D341Med (cell line): ENCODE measurements at regions not wholly inside any gene's neighbourhood (a gene's known extent, or its start where the extent isn't known, plus 50 kb on each side); places are given as distances from the start of the nearest gene placed in this dataset.

Experiments
- DNase-seq: peaks from one replicate; pipeline ENCODE4 v3.0.0; 2012; ENCODE audit warnings: low spot score

GRCh38 chr5:12354686-12355085 is 450.4 kb upstream of the CTNND2 start:
- peak; percentile 67 for DNase-seq

DNA sequence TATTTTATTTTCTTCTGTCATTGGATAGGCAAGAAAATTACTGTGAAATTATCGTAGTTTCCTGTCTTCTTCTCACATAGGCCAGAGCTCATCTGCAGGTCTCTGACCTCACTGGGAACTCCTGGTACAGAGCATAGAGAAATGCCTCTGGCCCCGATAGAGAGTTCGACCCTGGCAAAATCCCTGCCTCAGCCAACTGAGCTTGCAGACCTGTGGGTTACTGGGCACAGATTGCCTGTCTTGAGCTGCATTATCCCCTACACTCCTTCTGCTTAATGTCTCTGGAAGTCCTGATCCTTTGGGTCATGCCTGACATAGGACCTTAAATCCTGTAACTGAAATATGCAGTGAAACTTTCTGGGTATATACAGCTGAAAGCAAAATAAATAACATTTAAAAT is 439.3 kb upstream of the CTNND2 start:
- DNase-seq = peak; percentile 51

DNA sequence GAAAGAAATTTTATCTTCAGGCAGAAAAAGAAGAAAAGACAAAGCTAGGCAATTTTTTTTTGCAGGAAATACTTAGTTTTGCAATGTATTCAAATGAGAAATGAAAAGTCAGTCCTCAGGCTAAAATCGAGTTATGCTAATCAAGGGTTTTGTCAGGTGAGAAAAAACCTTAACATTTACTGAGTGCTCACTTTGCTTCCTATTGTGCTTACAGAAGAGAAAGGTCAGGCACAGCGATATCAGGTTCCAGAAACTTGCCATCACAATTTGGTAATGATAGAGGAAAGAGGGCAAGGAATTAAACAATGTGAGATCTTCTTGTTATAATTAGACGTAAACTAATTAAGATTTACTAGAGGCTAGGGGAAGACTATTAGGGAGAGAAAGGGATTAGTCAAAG is 431.7 kb upstream of the CTNND2 start:
- no peak for DNase-seq

DNA sequence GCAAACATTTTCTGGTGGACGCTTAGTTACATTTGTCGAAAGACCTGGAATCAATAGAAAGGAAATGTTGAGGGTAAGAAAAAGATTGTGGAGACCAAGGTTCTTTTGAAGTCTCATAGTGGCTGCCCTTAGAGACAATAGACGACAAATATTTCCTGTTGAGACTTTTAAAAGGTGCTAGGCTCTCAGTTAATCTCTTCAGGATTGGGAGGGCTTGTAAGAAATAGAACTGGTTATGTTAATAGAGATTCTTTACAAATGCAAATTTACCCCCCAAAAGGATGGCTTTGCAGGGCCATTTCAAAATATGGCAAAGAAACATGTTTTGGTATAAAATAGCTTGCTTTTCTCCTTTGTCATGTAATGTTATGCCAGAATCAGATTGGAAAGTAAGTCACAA is 428.2 kb upstream of the CTNND2 start:
- no peak for DNase-seq

DNA sequence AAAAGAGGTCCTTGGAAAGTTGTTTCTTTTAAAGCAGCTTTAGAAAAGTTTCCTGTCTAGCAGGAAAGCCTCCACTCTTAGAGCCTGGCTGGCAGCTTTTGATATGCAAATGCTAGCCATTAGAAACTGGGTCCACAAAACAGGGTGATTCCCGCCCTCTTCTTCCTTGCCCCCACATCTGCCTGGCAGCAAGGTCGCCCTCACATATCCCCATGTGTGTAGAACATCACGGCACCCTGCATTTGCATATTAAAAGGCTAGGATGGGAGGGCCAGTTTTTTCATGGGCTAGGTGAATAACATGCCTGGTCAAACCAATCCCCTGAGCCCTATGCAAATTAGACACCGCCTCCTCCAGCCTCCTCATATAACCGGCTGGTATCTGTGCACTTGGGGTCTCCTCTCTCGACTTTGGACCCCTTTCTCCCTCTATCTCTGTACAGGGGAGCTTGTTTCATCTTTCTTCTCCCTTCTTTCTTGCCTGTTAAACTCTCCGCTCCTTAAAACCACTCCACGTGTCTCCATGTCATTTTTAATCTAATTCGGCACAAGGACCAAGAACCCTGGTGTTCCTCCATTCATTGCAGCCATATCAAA is 426.8 kb upstream of the CTNND2 start:
- no peak for DNase-seq

DNA sequence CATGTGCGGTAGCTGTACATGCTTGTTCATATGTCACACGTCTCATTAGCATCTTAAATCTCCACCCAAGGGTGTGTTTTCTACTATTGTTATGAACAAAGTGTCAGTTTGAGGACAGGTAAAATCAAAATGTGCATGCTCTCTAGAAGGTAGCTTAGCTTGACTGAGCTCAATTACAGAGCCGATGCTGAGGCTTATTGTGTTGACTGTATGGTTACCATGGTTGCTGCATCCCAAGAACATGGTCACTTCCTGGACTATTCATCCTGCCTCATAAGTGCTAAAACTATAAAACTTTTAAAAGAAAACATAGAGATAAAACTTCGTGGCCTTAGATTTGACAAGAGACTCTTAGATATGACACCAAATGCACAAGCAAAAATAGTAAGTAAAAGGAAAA is 426.1 kb upstream of the CTNND2 start:
- no peak for DNase-seq

DNA sequence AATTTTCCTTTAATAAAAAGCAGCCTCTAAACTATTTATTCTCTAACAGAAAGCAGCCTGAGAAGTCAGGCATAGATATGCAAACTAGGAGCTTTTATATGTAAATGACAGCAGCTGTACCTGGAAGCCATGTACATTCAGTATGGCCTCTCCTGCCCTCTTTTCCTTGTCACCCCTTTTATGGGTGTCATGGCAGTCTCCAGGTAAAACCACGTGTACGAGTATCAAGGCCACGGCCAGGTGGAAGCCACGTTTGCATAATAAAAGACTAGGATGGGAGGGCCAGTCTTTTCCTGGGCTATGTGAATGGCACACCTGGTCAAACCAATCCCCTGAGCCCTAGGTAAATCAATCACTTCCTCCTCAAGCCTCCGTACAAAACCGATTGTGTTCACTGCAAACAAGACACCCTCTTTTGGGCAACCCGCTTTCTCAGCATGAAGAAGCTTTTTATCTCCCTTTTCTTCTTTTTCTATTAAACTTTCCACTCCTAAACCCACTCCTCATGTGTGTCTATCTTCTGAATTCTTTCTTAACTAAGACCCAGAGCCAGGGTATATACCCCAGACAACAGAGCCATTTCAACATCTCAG is 419.5 kb upstream of the CTNND2 start:
- DNase-seq = no peak

DNA sequence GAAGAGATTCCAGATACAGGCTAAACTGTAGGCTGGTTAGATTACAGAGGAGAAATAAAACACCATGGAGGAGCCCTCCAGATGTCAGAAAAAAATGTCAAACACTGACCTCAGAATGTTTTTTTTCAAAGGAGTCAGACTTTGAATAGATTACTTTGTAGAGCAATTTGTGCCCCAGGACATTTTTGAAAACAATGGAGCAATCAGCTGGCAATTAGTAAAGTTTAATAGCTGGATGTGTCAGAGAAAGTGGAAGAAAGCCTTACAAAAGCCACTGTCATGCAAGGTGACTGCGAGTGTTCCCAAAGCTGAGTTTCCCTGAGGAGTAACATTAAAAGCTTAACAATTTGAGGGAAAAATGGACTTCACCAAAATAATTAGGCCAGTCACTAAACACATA is 417.8 kb upstream of the CTNND2 start:
- DNase-seq = no peak

DNA sequence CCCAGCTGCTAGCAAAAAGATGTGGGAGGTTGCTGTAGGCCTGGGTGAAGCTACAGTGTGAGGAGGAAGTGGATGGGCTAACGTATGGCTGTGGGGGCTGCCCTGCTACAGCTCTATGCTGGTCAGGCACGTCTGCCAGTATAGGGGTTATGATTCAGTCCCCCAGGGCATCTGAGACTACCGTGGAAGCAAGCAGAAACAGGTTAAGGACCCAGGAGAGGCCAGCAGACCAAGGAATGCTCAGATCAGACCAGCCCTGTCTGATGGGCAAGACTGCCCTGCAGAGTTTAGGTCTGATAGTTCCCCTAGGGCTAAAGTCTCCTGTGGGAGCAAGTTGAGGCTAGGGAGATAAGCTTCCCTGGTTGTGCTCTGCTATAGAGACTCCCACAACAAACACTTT is 416.1 kb upstream of the CTNND2 start:
- no peak for DNase-seq

DNA sequence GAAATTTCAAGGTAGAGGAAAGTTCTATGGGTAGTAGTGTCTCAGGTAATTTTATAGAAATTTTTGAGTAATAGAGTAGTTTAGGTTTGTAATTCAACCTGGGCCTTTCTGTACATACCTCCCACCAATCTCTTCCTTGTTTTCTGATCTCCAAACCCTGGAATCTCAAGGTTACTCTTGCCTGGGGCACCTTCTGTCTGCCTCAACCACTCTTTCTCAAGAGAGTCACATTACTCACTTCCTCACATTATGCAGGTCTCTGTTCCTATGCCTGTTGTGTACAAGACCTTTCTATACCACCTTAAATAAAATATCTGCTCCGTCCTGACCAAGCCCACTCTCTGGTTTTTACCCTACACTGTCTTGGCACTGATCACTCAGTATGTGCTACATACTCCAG is 412.6 kb upstream of the CTNND2 start:
- DNase-seq = no peak

GRCh38 chr5:12315461-12315860 is 411.2 kb upstream of the CTNND2 start:
- no peak for DNase-seq

DNA sequence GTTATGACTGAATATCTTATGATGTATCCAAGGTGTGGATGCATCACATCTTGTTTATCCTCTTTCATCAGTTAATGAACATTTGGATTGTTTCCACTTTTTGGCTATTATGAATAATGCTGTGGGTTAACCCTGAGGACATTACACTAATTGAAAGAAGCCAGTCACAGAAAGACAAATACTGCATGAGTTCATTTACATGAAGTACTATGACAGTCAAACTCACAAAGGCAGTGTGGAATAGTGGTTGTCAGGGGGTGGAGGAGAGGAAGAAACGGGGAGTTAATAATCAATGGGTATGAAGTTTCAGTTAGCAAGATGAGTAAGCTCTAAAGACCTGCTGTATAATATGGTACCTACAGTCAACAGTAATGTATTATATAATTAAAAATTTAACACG is 409.4 kb upstream of the CTNND2 start:
- no peak for DNase-seq

DNA sequence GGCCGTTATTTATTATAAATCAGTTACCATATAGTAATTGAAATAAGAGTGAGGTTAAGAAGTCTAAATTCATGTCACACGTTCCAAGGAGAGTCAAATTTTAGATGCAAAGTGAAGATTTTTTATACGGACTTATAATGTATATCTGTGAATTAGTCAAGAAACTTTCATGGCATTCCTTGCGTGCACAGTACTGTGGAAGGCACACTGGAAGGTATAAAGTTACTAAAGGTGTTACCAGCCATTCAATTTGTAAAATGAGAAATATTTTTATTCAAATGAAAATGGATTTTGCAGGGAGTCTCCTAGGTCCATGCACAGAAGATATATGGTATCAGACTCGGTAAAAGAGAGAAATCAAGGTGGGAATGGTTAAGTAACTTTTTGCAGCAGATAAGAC is 408.1 kb upstream of the CTNND2 start:
- DNase-seq = no peak

DNA sequence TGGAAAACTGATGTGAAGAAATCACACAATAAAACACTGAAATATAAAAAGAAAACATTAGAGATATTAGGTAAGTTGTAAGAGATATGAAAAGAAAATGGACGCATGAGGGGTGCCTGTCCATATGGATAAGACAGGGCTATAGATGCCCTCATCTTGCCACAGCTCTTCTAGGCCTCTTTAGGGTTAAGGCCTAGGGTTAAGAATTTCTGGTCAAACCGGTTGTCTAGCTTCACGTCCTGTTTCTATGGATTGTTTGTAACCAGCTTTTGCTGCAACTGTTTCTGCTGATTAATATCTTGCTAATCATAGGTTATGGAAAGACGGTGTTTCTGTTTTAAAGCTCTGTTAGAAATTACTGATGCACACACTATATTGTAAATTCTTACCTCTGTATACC is 389.9 kb upstream of the CTNND2 start:
- no peak for DNase-seq

- peak; percentile 27 for DNase-seq
Measured at GRCh38 chr5:12292610-12293204, 388.5 kb upstream of the CTNND2 start.

DNA sequence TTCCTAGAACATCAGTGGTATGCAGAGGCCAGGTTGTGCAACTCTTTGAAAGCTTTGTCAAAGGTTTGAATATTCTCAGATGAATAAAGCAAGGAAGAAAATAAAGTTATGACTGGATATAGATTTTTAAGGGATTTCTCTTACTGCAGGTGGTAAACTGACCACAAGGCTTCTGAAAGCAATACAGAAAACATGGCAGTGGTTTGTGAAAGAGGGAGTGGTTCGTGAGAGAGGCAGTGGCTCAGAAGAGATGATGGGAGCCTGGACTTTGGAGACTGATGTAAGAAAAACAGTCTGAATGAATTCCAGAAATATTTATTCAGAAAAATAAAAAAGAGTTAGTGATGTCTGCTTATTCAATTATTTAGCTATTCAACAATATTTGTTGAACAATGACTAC is 380.4 kb upstream of the CTNND2 start:
- no peak for DNase-seq

DNA sequence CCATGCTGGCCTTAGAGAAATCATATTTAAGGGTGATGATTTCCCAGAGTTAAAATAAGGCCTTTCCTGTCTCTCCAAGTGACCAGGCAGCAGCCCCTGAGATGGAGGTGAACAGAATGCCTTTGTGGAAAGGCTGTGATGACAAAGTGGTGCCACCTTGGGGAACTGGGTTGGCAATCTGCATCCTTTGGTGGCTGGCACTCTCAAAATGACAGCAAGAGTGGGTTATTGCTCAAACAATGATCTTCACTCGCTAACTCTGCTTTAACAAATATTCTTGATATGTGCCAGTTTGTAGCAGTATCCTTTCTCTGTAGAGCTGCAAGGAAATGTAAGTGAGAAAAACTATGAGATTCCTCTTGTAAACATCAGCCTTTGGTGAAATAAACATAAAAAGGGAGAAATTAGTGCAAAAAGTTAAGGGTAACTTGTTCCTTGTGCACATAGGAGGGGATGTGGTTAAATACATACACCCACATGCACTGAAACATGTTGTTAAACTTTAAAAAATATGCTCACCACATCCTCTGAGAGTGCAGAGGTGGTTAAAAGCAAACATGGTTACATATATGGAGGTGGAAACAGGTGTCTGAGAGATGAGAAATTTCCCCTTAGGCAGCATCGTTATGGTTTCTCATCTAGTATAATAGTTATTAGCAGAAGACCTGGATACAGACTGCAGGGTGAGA is 373.4 kb upstream of the CTNND2 start:
- no peak for DNase-seq

DNA sequence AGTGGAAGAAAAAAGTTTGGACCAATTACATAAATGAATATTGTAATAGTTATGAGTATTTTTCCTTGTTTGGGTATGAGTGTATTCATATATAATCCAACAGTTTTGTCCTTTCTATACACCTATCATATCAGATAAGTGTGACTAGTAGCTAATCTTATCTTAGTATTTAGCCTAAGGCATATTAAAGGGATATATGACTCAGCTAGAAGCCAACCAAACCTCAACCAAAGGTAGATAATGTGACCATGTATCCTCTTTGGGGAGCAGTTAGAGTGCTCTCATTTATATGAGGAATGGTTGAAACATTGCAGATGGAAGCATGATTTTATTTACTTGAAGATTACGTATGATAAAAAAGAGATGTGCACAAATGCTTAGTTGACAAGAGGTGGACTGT is 370.0 kb upstream of the CTNND2 start:
- no peak for DNase-seq

- peak; percentile 18 for DNase-seq
Measured at GRCh38 chr5:12272389-12272788, 368.1 kb upstream of the CTNND2 start.

GRCh38 chr5:12270914-12271313 is 366.7 kb upstream of the CTNND2 start:
- no peak for DNase-seq

GRCh38 chr5:12269164-12269563 is 364.9 kb upstream of the CTNND2 start:
- DNase-seq = no peak

GRCh38 chr5:12258549-12258948 is 354.3 kb upstream of the CTNND2 start:
- DNase-seq = no peak

- DNase-seq = no peak
Measured at GRCh38 chr5:12250454-12250853, 346.2 kb upstream of the CTNND2 start.

DNA sequence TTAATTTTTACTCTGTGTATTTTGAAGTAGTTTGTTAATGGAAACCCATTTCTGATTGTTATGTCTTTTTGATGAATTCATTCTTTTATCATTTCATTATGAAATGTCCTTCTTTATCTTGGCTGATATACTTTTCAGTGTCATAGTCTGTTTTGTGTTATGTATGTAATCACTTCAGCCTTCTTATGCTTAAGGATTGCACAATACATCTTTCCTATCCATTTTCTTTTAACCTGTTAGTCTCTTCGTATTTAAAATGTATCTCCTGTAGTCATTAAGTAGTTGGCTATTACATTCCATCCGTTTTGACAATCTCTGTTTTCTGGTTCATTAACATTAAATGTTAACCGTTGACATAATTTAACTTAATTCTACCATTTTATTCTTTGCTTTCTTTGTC is 344.6 kb upstream of the CTNND2 start:
- no peak for DNase-seq
